Astrocyte (in vitro differentiated cells and primary cell): ENCODE measurements at regions not wholly inside any gene's neighbourhood (a gene's known extent, or its start where the extent isn't known, plus 50 kb on each side); places are given as distances from the start of the nearest gene placed in this dataset.

ENCODE experiments used
- EZH2 ChIP-seq: IDR thresholded peaks from 2 replicates; pipeline ENCODE4 v1.6.1; 2012; ENCODE audit warnings: mild to moderate bottlenecking, low read length, inconsistent platforms; ENCODE audit not compliant: insufficient read depth
- TF ChIP-seq, protein P1 (sequence below): IDR thresholded peaks from 2 replicates; pipeline ENCODE4 v1.5.1; 2011; ENCODE audit warnings: low read depth, mild to moderate bottlenecking, inconsistent platforms, low read length, moderate library complexity; ENCODE audit not compliant: insufficient read depth

GRCh38 chr5:13460587-13460986, 483.9 kb downstream of the DNAH5 start:
- TF ChIP-seq, protein P1, sequence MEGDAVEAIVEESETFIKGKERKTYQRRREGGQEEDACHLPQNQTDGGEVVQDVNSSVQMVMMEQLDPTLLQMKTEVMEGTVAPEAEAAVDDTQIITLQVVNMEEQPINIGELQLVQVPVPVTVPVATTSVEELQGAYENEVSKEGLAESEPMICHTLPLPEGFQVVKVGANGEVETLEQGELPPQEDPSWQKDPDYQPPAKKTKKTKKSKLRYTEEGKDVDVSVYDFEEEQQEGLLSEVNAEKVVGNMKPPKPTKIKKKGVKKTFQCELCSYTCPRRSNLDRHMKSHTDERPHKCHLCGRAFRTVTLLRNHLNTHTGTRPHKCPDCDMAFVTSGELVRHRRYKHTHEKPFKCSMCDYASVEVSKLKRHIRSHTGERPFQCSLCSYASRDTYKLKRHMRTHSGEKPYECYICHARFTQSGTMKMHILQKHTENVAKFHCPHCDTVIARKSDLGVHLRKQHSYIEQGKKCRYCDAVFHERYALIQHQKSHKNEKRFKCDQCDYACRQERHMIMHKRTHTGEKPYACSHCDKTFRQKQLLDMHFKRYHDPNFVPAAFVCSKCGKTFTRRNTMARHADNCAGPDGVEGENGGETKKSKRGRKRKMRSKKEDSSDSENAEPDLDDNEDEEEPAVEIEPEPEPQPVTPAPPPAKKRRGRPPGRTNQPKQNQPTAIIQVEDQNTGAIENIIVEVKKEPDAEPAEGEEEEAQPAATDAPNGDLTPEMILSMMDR = no peak
- TF ChIP-seq EZH2 = no peak
